ENCODE measurements at regions not wholly inside any gene's neighbourhood (a gene's known extent, or its start where the extent isn't known, plus 50 kb on each side); places are given as distances from the start of the nearest gene placed in this dataset.

- H3K27me3 ChIP-seq (ENCODE audit: control insufficient read depth, insufficient read depth, low read length) = peaks cover 2% of the 10 kb centered on the region
- DNase-seq (ENCODE audit: low read depth, low spot score) = no peak
- POLR2A ChIA-PET = no interaction called here
- H3K4me3 ChIP-seq (ENCODE audit: low read depth, low read length) = no peak overlapping the region
- no peak overlapping the region for H3K27ac ChIP-seq (ENCODE audit: low read depth, low read length)
- H3K9me3 ChIP-seq (ENCODE audit: control insufficient read depth, insufficient read depth, low read length) = no peaks in the 10 kb centered on the region; the same call in 1 of the 2 replicates
- CTCF ChIA-PET = no interaction called here
- no peak for TF ChIP-seq CTCF (IDR thresholded peaks at IDR 0.05; ENCODE audit: low read depth, low read length)
Measured at GRCh38 chr4:145341381-145341780, 140.3 kb upstream of the SMAD1 start.

- no peaks in the 10 kb centered on the region for H3K9me3 ChIP-seq (ENCODE audit: control insufficient read depth, insufficient read depth, low read length)
- H3K4me3 ChIP-seq (ENCODE audit: low read depth, low read length) = no peak overlapping the region
- no peak for DNase-seq (ENCODE audit: low read depth, low spot score)
- ChIA-PET POLR2A (no interaction called here), CTCF (no interaction called here)
- TF ChIP-seq CTCF (IDR thresholded peaks at IDR 0.05; ENCODE audit: low read depth, low read length) = no peak
- peaks cover 2% of the 10 kb centered on the region for H3K27me3 ChIP-seq (ENCODE audit: control insufficient read depth, insufficient read depth, low read length)
- H3K27ac ChIP-seq (ENCODE audit: low read depth, low read length) = no peak overlapping the region
Measured at GRCh38 chr4:145340071-145340675, 141.5 kb upstream of the SMAD1 start.

GRCh38 chr4:145339075-145339725 lies 142.5 kb upstream of the SMAD1 start:
- Histone ChIP-seq H3K4me3 (ENCODE audit: low read depth, low read length) (no peak overlapping the region), H3K27ac (ENCODE audit: low read depth, low read length) (no peak overlapping the region), H3K27me3 (ENCODE audit: control insufficient read depth, insufficient read depth, low read length) (peaks cover 2% of the 10 kb centered on the region), H3K9me3 (ENCODE audit: control insufficient read depth, insufficient read depth, low read length) (no peaks in the 10 kb centered on the region)
- CTCF ChIA-PET = no interaction called here
- no peak for DNase-seq (ENCODE audit: low read depth, low spot score)
- no peak for TF ChIP-seq CTCF (IDR thresholded peaks at IDR 0.05; ENCODE audit: low read depth, low read length)
- POLR2A ChIA-PET = no interaction called here

GRCh38 chr4:145338568-145338967 lies 143.1 kb upstream of the SMAD1 start:
- CTCF ChIA-PET = no interaction called here
- Histone ChIP-seq H3K9me3 (ENCODE audit: control insufficient read depth, insufficient read depth, low read length) (no peaks in the 10 kb centered on the region), H3K27ac (ENCODE audit: low read depth, low read length) (no peak overlapping the region), H3K27me3 (ENCODE audit: control insufficient read depth, insufficient read depth, low read length) (peaks cover 2% of the 10 kb centered on the region), H3K4me3 (ENCODE audit: low read depth, low read length) (no peak overlapping the region)
- DNase-seq (ENCODE audit: low read depth, low spot score) = no peak
- no peak for TF ChIP-seq CTCF (IDR thresholded peaks at IDR 0.05; ENCODE audit: low read depth, low read length)
- POLR2A ChIA-PET = no interaction called here

GRCh38 chr4:145337391-145337790 lies 144.3 kb upstream of the SMAD1 start:
- CTCF ChIA-PET = no interaction called here
- no peak for DNase-seq (ENCODE audit: low read depth, low spot score)

More at GRCh38 chr4:145337391-145337790, 144.3 kb upstream of the SMAD1 start:
- H3K27me3 ChIP-seq (ENCODE audit: control insufficient read depth, insufficient read depth, low read length) = peaks cover 5% of the 10 kb centered on the region
- no peaks in the 10 kb centered on the region for H3K9me3 ChIP-seq (ENCODE audit: control insufficient read depth, insufficient read depth, low read length)
- H3K27ac ChIP-seq (ENCODE audit: low read depth, low read length) = no peak overlapping the region
- no peak for TF ChIP-seq CTCF (IDR thresholded peaks at IDR 0.05; ENCODE audit: low read depth, low read length)
- no peak overlapping the region for H3K4me3 ChIP-seq (ENCODE audit: low read depth, low read length)
- POLR2A ChIA-PET = no interaction called here
